ENCODE measurements at regions not wholly inside any gene's neighbourhood (a gene's known extent, or its start where the extent isn't known, plus 50 kb on each side); places are given as distances from the start of the nearest gene placed in this dataset.

- intact Hi-C loops (cut with micrococcal nuclease): no loop called here
- Mint-ChIP-seq H3K4me3 (no peak overlapping the region), H3K4me1 (no peaks in the 10 kb centered on the region), H3K9me3 (ENCODE audit: insufficient read depth) (peaks cover 9% of the 10 kb centered on the region), H3K27me3 (peaks cover 27% of the 10 kb centered on the region), H3K27ac (no peak overlapping the region)
- Histone ChIP-seq H3K4me3 (ENCODE audit: control extremely low read depth in 1 of 5, extremely low read depth in 1 of 5, insufficient read depth in 1 of 5, low read depth in 2 of 5, low read length in 4 of 5) (no peak overlapping the region), H2AFZ (ENCODE audit: insufficient read depth, low read depth, low read length, poor library complexity, severe bottlenecking) (no peak overlapping the region), H3K27me3 (replicated peaks in 1 of 4; ENCODE audit: control extremely low read depth in 1 of 4, control insufficient read depth in 3 of 4, insufficient read depth in 4 of 4, low read length in 3 of 4) (peaks cover 0 to 5% (median 0%) of the 10 kb centered on the region in 4 experiments), H3K4me2 (replicated peaks; ENCODE audit: low read depth, low read length, poor library complexity, severe bottlenecking) (no peak overlapping the region), H3K4me1 (ENCODE audit: control insufficient read depth in 2 of 2, insufficient read depth in 2 of 2, low read length in 2 of 2) (no peaks in the 10 kb centered on the region), H3K79me2 (ENCODE audit: control insufficient read depth, insufficient read depth, low read length) (no peaks in the 10 kb centered on the region), H3K36me3 (replicated peaks in 1 of 2; ENCODE audit: control extremely low read depth in 1 of 2, control insufficient read depth in 1 of 2, extremely low read depth in 1 of 2, insufficient read depth in 2 of 2, low read length in 1 of 2) (no peaks in the 10 kb centered on the region), H4K20me1 (ENCODE audit: control insufficient read depth, insufficient read depth, low read length, poor library complexity, severe bottlenecking) (no peaks in the 10 kb centered on the region), H3K9me3 (ENCODE audit: control extremely low read depth in 1 of 3, control insufficient read depth in 2 of 3, insufficient read depth in 1 of 3, low read length in 2 of 3) (peaks cover 0 to 9% (median 0%) of the 10 kb centered on the region in 3 donors), H3K9ac (ENCODE audit: low read length) (no peak overlapping the region), H3K27ac (ENCODE audit: low read length in 2 of 2) (no peak overlapping the region)
- WGBS (ENCODE audit: insufficient coverage): 75% methylated on average over 1 of the region's 2 CpGs
- DNase-seq (no peak), ATAC-seq (ENCODE audit: low read depth) (no peak)
- ChIA-PET CTCF (no interaction called here), POLR2A (no interaction called here)
- TF ChIP-seq EZH2 (IDR thresholded peaks at IDR 0.05; ENCODE audit: borderline replicate concordance, insufficient read depth, low read depth, low read length, poor library complexity, severe bottlenecking): no peak
- TF ChIP-seq CTCF (IDR thresholded peaks at IDR 0.05): no peak
Measured at GRCh38 chr2:126495189-126495588, 160.8 kb upstream of the GYPC start.

- Mint-ChIP-seq H3K27me3 (peaks cover 25% of the 10 kb centered on the region), H3K4me1 (no peaks in the 10 kb centered on the region), H3K9me3 (ENCODE audit: insufficient read depth) (peaks cover 9% of the 10 kb centered on the region), H3K27ac (no peak overlapping the region), H3K4me3 (no peak overlapping the region)
- H2AFZ ChIP-seq (ENCODE audit: insufficient read depth, low read depth, low read length, poor library complexity, severe bottlenecking): no peak overlapping the region
- H3K9ac ChIP-seq (ENCODE audit: low read length): no peak overlapping the region
- DNase-seq: no peak
- H3K4me2 ChIP-seq (replicated peaks; ENCODE audit: low read depth, low read length, poor library complexity, severe bottlenecking): no peak overlapping the region
- intact Hi-C loops (cut with micrococcal nuclease): no loop called here
- H3K4me1 ChIP-seq (ENCODE audit: control insufficient read depth in 2 of 2, insufficient read depth in 2 of 2, low read length in 2 of 2): no peaks in the 10 kb centered on the region
- peaks cover 0 to 5% (median 0%) of the 10 kb centered on the region in 4 experiments for H3K27me3 ChIP-seq (replicated peaks in 1 of 4; ENCODE audit: control extremely low read depth in 1 of 4, control insufficient read depth in 3 of 4, insufficient read depth in 4 of 4, low read length in 3 of 4)
- H3K27ac ChIP-seq (ENCODE audit: low read length in 2 of 2): no peak overlapping the region
- no peaks in the 10 kb centered on the region for H3K36me3 ChIP-seq (replicated peaks in 1 of 2; ENCODE audit: control extremely low read depth in 1 of 2, control insufficient read depth in 1 of 2, extremely low read depth in 1 of 2, insufficient read depth in 2 of 2, low read length in 1 of 2)
- H3K9me3 ChIP-seq (ENCODE audit: control extremely low read depth in 1 of 3, control insufficient read depth in 2 of 3, insufficient read depth in 1 of 3, low read length in 2 of 3): peaks cover 0 to 9% (median 0%) of the 10 kb centered on the region in 3 donors
- H3K4me3 ChIP-seq (ENCODE audit: control extremely low read depth in 1 of 5, extremely low read depth in 1 of 5, insufficient read depth in 1 of 5, low read depth in 2 of 5, low read length in 4 of 5): no peak overlapping the region
- H3K79me2 ChIP-seq (ENCODE audit: control insufficient read depth, insufficient read depth, low read length): no peaks in the 10 kb centered on the region
- no peak for TF ChIP-seq CTCF (IDR thresholded peaks at IDR 0.05)
- TF ChIP-seq EZH2 (IDR thresholded peaks at IDR 0.05; ENCODE audit: borderline replicate concordance, insufficient read depth, low read depth, low read length, poor library complexity, severe bottlenecking): no peak
- ChIA-PET CTCF (no interaction called here), POLR2A (no interaction called here)
- no peak for ATAC-seq (ENCODE audit: low read depth)
- H4K20me1 ChIP-seq (ENCODE audit: control insufficient read depth, insufficient read depth, low read length, poor library complexity, severe bottlenecking): no peaks in the 10 kb centered on the region
- WGBS (ENCODE audit: insufficient coverage): 63% methylated on average over 4 of the region's 5 CpGs
Measured at GRCh38 chr2:126496493-126496892, 159.5 kb upstream of the GYPC start.
